Neural cell (in vitro differentiated cells): ENCODE measurements at regions not wholly inside any gene's neighbourhood (a gene's known extent, or its start where the extent isn't known, plus 50 kb on each side); places are given as distances from the start of the nearest gene placed in this dataset.

Experiments
- H2AFZ ChIP-seq: fragments of 200-600, 300-800 bp; sonication (generic), shearing (Covaris generic); 2 replicates; pipeline ENCODE4 v1.6.0; 2014; ENCODE audit warnings: low read depth, mild to moderate bottlenecking, antibody characterized with exemption, low read length, moderate library complexity
- H3F3A ChIP-seq: fragments of 200-600 bp; shearing (Covaris generic); 2 replicates; pipeline ENCODE4 v1.6.1; 2016; ENCODE audit warnings: mild to moderate bottlenecking, moderate library complexity, mixed read lengths, antibody characterized with exemption, low read length; ENCODE audit not compliant: insufficient read depth, poor library complexity, severe bottlenecking
- H3K27ac ChIP-seq: fragments of 200-600, 300-800 bp; sonication (generic), shearing (Covaris generic); 2 replicates; pipeline ENCODE4 v1.5.1; 2014; ENCODE audit warnings: mild to moderate bottlenecking, low read length, moderate library complexity
- H3K27me3 ChIP-seq: fragments of 300-800, 200-600 bp; sonication (generic), shearing (Covaris generic); 2 replicates; pipeline ENCODE4 v1.6.0; 2014; ENCODE audit warnings: mild to moderate bottlenecking, low read depth, low read length, moderate library complexity; ENCODE audit not compliant: insufficient read depth
- H3K36me3 ChIP-seq: fragments of 300-800, 200-600 bp; sonication (generic), shearing (Covaris generic); 2 replicates; pipeline ENCODE4 v1.5.1; 2014; ENCODE audit warnings: mild to moderate bottlenecking, antibody characterized with exemption, low read length, moderate library complexity; ENCODE audit not compliant: insufficient read depth
- H3K4me2 ChIP-seq: fragments of 300-800, 200-600 bp; sonication (generic), shearing (Covaris generic); 2 replicates; pipeline ENCODE4 v1.6.0; 2014; ENCODE audit warnings: mild to moderate bottlenecking, low read length
- H3K4me3 ChIP-seq: fragments of 300-800, 200-600 bp; sonication (generic), shearing (Covaris generic); 2 replicates; pipeline ENCODE4 v1.5.1; 2014; ENCODE audit warnings: mild to moderate bottlenecking, low read length, moderate library complexity
- H3K79me2 ChIP-seq: fragments of 200-600 bp; shearing (Covaris generic); replicated peaks from 2 replicates; pipeline ENCODE4 v1.6.0; 2014; ENCODE audit warnings: mild to moderate bottlenecking, low read length, moderate library complexity; ENCODE audit not compliant: insufficient read depth
- H3K9ac ChIP-seq: fragments of 300-800, 200-600 bp; sonication (generic), shearing (Covaris generic); 2 replicates; pipeline ENCODE4 v1.6.1; 2016; ENCODE audit warnings: mild to moderate bottlenecking, low read length, mixed read lengths
- H3K9me2 ChIP-seq: fragments of 200-600 bp; shearing (Covaris generic); 2 replicates; pipeline ENCODE4 v1.6.1; 2016; ENCODE audit warnings: mild to moderate bottlenecking, low read length, mixed read lengths; ENCODE audit not compliant: insufficient read depth
- H3K9me3 ChIP-seq: fragments of 200-600, 300-800 bp; sonication (generic), shearing (Covaris generic); 2 replicates; pipeline ENCODE4 v1.6.1; 2016; ENCODE audit warnings: mild to moderate bottlenecking, mixed run types, low read length, moderate library complexity, mixed read lengths
- H4K20me1 ChIP-seq: fragments of 200-600 bp; shearing (Covaris generic); 2 replicates; pipeline ENCODE4 v1.6.1; 2016; ENCODE audit warnings: mild to moderate bottlenecking, mixed run types; ENCODE audit not compliant: insufficient read depth
- CTCF ChIP-seq: fragments of 450-650 bp; IDR thresholded peaks from 2 replicates; pipeline ENCODE4 v1.5.1; 2014; ENCODE audit warnings: antibody characterized with exemption, mild to moderate bottlenecking, moderate library complexity; ENCODE audit not compliant: poor library complexity, severe bottlenecking
- EP300 ChIP-seq: fragments of 450-650 bp; conservative IDR thresholded peaks from 2 replicates; pipeline ENCODE4 v1.6.1; 2014; ENCODE audit warnings: antibody characterized with exemption, mild to moderate bottlenecking, moderate library complexity; ENCODE audit not compliant: poor library complexity, severe bottlenecking
- EZH2 ChIP-seq: fragments of 200-600, 300-800 bp; shearing (Covaris generic), sonication (generic); IDR thresholded peaks from 2 replicates; pipeline ENCODE4 v1.6.1; 2014; ENCODE audit warnings: antibody characterized with exemption, low read length, borderline replicate concordance, mild to moderate bottlenecking; ENCODE audit not compliant: insufficient read depth, poor library complexity, severe bottlenecking
- MXI1 ChIP-seq: fragments of 450-650 bp; conservative IDR thresholded peaks from 2 replicates; pipeline ENCODE4 v1.6.1; 2014; ENCODE audit warnings: antibody characterized with exemption, mild to moderate bottlenecking; ENCODE audit not compliant: poor library complexity, severe bottlenecking
- POLR2AphosphoS5 ChIP-seq: IDR thresholded peaks from 2 replicates; pipeline ENCODE4 v1.6.1; 2012
- RAD21 ChIP-seq: fragments of 450-650 bp; conservative IDR thresholded peaks from 2 replicates; pipeline ENCODE4 v1.6.1; 2014; ENCODE audit warnings: antibody characterized with exemption, mild to moderate bottlenecking, moderate library complexity
- REST ChIP-seq: IDR thresholded peaks from 2 replicates; pipeline ENCODE4 v1.6.1; 2012; ENCODE audit warnings: borderline replicate concordance
- SMC3 ChIP-seq: fragments of 450-650 bp; conservative IDR thresholded peaks from 2 replicates; pipeline ENCODE4 v1.6.1; 2014; ENCODE audit warnings: antibody characterized with exemption, mild to moderate bottlenecking, moderate library complexity; ENCODE audit not compliant: poor library complexity
- TAF1 ChIP-seq: IDR thresholded peaks from 2 replicates; pipeline ENCODE4 v1.6.1; 2012; ENCODE audit warnings: low read depth

- no peaks in the 10 kb centered on the region for H3F3A ChIP-seq
- H3K4me2 ChIP-seq: no peak overlapping the region
- no peak overlapping the region for H3K27ac ChIP-seq
- H3K4me3 ChIP-seq: no peak overlapping the region
- no peaks in the 10 kb centered on the region for H4K20me1 ChIP-seq
- no peak overlapping the region for H2AFZ ChIP-seq
- H3K9me3 ChIP-seq: no peaks in the 10 kb centered on the region
- H3K9ac ChIP-seq: no peak overlapping the region
- no peaks in the 10 kb centered on the region for H3K79me2 ChIP-seq
- TF ChIP-seq RAD21: no peak
- TF ChIP-seq SMC3: no peak
- no peak for TF ChIP-seq TAF1
- TF ChIP-seq REST: no peak
- TF ChIP-seq EZH2: no peak
- TF ChIP-seq EP300: no peak
- no peak for TF ChIP-seq MXI1
- TF ChIP-seq POLR2AphosphoS5: no peak
- TF ChIP-seq CTCF: no peak
- H3K27me3 ChIP-seq: no peaks in the 10 kb centered on the region
- no peaks in the 10 kb centered on the region for H3K9me2 ChIP-seq
- H3K36me3 ChIP-seq: no peaks in the 10 kb centered on the region
These were observed 374.9 kb downstream of the MAGEB5 start for GRCh38 chrX:26590849-26591248.

GRCh38 chrX:26586570-26586969, 370.6 kb downstream of the MAGEB5 start:
- no peaks in the 10 kb centered on the region for H3K27me3 ChIP-seq

More at GRCh38 chrX:26586570-26586969, 370.6 kb downstream of the MAGEB5 start:
- TF ChIP-seq REST: no peak
- TF ChIP-seq EP300: no peak
- no peak for TF ChIP-seq RAD21
- no peak for TF ChIP-seq MXI1
- TF ChIP-seq SMC3: no peak
- TF ChIP-seq TAF1: no peak
- TF ChIP-seq EZH2: no peak
- TF ChIP-seq CTCF: no peak
- TF ChIP-seq POLR2AphosphoS5: no peak
- H3K4me2 ChIP-seq: no peak overlapping the region
- H3F3A ChIP-seq: no peaks in the 10 kb centered on the region
- no peaks in the 10 kb centered on the region for H3K36me3 ChIP-seq
- no peaks in the 10 kb centered on the region for H4K20me1 ChIP-seq
- no peak overlapping the region for H3K27ac ChIP-seq
- H3K9ac ChIP-seq: no peak overlapping the region
- no peak overlapping the region for H3K4me3 ChIP-seq
- H3K79me2 ChIP-seq: no peaks in the 10 kb centered on the region
- H3K9me2 ChIP-seq: no peaks in the 10 kb centered on the region
- H3K9me3 ChIP-seq: no peaks in the 10 kb centered on the region
- no peak overlapping the region for H2AFZ ChIP-seq
